ENCODE measurements at regions not wholly inside any gene's neighbourhood (a gene's known extent, or its start where the extent isn't known, plus 50 kb on each side); places are given as distances from the start of the nearest gene placed in this dataset.

DNA sequence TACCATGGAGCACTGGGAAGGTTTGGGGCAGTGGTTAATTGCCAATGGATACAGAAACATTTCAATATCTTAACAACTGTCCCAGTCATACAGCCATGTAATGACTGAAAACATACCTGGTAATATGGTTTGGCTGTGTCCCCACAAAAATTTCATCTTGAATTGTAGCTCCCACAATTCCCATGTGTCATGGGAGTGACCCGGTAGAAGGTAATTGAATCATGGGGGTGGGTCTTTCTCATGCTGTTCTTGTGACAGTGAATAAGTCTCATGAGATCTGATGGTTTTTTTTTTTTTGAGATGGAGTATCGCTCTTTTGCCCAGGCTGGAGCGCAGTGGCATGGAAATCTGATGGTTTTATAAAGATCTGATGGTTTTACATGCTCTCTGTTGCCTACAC, 284.4 kb downstream of the TCF7L2 start:
- TF ChIP-seq, protein P1, sequence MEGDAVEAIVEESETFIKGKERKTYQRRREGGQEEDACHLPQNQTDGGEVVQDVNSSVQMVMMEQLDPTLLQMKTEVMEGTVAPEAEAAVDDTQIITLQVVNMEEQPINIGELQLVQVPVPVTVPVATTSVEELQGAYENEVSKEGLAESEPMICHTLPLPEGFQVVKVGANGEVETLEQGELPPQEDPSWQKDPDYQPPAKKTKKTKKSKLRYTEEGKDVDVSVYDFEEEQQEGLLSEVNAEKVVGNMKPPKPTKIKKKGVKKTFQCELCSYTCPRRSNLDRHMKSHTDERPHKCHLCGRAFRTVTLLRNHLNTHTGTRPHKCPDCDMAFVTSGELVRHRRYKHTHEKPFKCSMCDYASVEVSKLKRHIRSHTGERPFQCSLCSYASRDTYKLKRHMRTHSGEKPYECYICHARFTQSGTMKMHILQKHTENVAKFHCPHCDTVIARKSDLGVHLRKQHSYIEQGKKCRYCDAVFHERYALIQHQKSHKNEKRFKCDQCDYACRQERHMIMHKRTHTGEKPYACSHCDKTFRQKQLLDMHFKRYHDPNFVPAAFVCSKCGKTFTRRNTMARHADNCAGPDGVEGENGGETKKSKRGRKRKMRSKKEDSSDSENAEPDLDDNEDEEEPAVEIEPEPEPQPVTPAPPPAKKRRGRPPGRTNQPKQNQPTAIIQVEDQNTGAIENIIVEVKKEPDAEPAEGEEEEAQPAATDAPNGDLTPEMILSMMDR (IDR thresholded peaks at IDR 0.05): no peak
- ChIA-PET CTCF (no interaction called here), POLR2A (no interaction called here)
- no peak for ATAC-seq
- Mint-ChIP-seq H3K9me3 (no peaks in the 10 kb centered on the region), H3K4me3 (no peak overlapping the region), H3K27me3 (peaks cover 2% of the 10 kb centered on the region), H3K36me3 (ENCODE audit: low read depth) (no peaks in the 10 kb centered on the region), H3K27ac (no peak overlapping the region), H3K4me1 (ENCODE audit: low read depth) (no peaks in the 10 kb centered on the region)
- DNase-seq: no peak
- intact Hi-C loops (cut with micrococcal nuclease): no loop called here

DNA sequence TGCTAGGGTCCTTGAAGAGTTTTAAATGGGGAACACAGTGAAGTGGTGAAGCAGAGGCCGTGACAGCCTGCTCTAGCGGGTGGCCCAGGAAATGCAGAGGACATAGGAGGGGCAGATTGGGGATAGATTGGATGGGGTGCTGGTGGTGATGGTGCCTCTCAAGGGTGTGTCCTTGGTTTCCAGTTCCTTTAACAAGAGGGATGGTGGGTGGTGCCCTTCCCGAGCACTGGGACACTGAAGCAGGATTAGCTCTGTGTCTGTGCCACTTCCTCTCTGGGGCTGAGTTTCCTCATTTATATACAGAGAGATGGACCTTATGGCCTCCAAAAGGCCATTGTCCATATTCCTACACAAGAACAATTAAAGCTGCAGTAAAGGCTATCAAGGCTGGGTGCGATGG, 285.5 kb downstream of the TCF7L2 start:
- DNase-seq (no peak), ATAC-seq (no peak)
- ChIA-PET POLR2A (no interaction called here), CTCF (no interaction called here)
- intact Hi-C loops (cut with micrococcal nuclease): no loop called here
- TF ChIP-seq, protein P1 (IDR thresholded peaks at IDR 0.05): no peak
- Mint-ChIP-seq H3K4me3 (no peak overlapping the region), H3K27me3 (peaks cover under 1% of the 10 kb centered on the region), H3K27ac (no peak overlapping the region), H3K9me3 (no peaks in the 10 kb centered on the region), H3K36me3 (ENCODE audit: low read depth) (no peaks in the 10 kb centered on the region), H3K4me1 (ENCODE audit: low read depth) (no peaks in the 10 kb centered on the region)

DNA sequence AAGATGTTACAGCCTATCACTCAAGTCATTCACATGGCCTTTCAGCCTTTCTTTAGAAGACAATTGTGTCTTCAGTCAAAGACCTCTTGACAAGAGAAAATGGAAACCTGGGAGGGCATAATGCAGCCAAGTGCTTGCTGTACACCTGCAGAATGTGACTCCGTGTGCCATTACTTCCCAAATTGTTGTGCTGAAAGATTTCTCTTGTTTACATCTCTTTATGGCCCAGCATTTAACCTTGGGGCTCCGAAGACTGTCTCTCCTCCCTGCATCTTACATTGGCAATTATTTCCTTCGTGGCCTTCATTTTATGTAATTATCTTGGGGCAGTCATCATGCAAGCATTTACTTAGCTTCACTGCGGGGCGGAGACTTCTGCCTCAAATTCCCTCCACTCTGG, 287.0 kb downstream of the TCF7L2 start:
- H3K4me3 Mint-ChIP-seq: no peak overlapping the region
- no peak for DNase-seq
- no peaks in the 10 kb centered on the region for H3K9me3 Mint-ChIP-seq
- intact Hi-C loops (cut with micrococcal nuclease): no loop called here
- POLR2A ChIA-PET: no interaction called here
- peaks cover 6% of the 10 kb centered on the region for H3K27me3 Mint-ChIP-seq
- no peak for ATAC-seq
- no peak overlapping the region for H3K27ac Mint-ChIP-seq
- TF ChIP-seq, protein P1 (IDR thresholded peaks at IDR 0.05): no peak
- CTCF ChIA-PET: interaction anchor here (0.8 kb wide), 1 partner anchor 586 kb away, joined by 3 read pairs; no protein-coding TSS in a partner anchor
- no peaks in the 10 kb centered on the region for H3K4me1 Mint-ChIP-seq (ENCODE audit: low read depth)
- no peaks in the 10 kb centered on the region for H3K36me3 Mint-ChIP-seq (ENCODE audit: low read depth)

DNA sequence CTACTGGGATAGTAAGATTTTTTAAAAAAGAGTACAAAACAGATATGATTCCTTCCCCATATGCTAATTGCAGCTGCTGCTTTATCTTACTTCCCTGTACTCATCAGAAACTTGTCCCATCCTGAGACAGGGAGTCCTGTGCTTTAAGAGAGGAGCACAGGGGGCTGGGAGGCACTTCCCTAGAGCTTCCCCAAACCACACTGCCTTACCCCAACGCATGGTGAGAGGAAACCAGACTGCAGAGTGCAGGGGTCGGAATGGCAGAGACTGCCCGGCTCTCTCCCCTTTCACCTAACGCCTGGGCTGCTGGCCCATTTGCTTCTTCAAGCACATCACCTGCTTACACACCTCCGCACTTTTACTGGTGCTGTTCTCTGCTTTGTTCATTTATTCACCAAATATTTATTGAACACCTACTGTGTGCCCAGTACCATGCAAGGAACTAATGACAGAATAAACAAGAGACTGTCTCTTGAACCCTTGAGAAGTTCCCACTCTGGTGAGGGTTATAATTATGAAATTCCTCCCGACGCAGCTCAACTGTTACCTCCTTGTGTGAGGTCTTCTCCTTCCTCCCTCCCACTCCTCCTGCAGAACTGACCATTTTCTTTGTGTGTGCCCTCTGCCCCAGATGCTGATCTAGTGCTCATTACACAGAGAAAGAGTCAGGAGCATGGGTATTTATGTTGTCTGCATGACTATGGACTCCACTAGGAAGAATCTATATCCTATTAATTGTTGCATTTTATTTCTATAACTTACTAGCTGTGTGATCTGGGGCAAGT, 289.7 kb downstream of the TCF7L2 start:
- Mint-ChIP-seq H3K36me3 (ENCODE audit: low read depth) (no peaks in the 10 kb centered on the region), H3K9me3 (no peaks in the 10 kb centered on the region), H3K27me3 (peaks cover 10% of the 10 kb centered on the region), H3K4me1 (ENCODE audit: low read depth) (no peaks in the 10 kb centered on the region), H3K27ac (no peak overlapping the region), H3K4me3 (no peak overlapping the region)
- no peak for DNase-seq
- intact Hi-C loops (cut with micrococcal nuclease): no loop called here
- POLR2A ChIA-PET: interaction anchor here (0.5 to 0.8 kb wide), 2 partner anchors 9 to 56 kb away, joined by 3 to 4 read pairs; no protein-coding TSS in a partner anchor
- TF ChIP-seq, protein P1 (IDR thresholded peaks at IDR 0.05): no peak
- ATAC-seq: no peak
- CTCF ChIA-PET: interaction anchor here (1.0 kb wide), 1 partner anchor 114 kb away, joined by 3 read pairs; no protein-coding TSS in a partner anchor

DNA sequence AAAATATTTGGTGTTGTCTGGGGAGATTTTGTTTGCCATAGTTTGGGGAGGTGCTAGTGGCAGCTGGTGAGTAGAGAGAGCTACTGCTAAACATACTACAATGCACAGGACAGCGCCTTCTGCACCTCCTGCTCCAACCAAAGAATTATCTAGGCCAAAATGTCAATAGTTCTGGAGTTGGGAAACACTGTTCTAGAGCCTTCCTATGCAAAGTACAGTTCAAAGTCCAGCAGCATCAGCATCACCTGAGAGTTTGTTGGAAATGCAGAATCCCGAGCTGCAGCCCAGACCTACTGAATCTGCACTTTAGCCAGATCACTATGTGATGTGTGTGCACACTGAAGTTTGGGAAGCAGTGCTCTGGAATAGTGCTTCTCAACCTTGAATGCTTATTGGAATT, 290.7 kb downstream of the TCF7L2 start:
- H3K27ac Mint-ChIP-seq: no peak overlapping the region
- DNase-seq (no peak), ATAC-seq (no peak)
- intact Hi-C loops (cut with micrococcal nuclease): no loop called here
- no peaks in the 10 kb centered on the region for H3K9me3 Mint-ChIP-seq
- TF ChIP-seq, protein P1 (IDR thresholded peaks at IDR 0.05): no peak
- no peaks in the 10 kb centered on the region for H3K4me1 Mint-ChIP-seq (ENCODE audit: low read depth)
- H3K36me3 Mint-ChIP-seq (ENCODE audit: low read depth): no peaks in the 10 kb centered on the region
- H3K4me3 Mint-ChIP-seq: no peak overlapping the region
- ChIA-PET CTCF (interaction anchor here (1.0 kb wide), 1 partner anchor 115 kb away, joined by 3 read pairs; no protein-coding TSS in a partner anchor), POLR2A (no interaction called here)
- H3K27me3 Mint-ChIP-seq: peaks cover 10% of the 10 kb centered on the region

Data from activated CD8-positive, alpha-beta T cell treated with anti-CD3 and anti-CD28 coated beads for 36 hours (primary cell).